DOHH2 (cell line): ENCODE measurements at regions not wholly inside any gene's neighbourhood (a gene's known extent, or its start where the extent isn't known, plus 50 kb on each side); places are given as distances from the start of the nearest gene placed in this dataset.

ENCODE experiments used
- H3F3A ChIP-seq: fragments of 200-600 bp; sonication (generic), shearing (Covaris generic); 2 replicates; pipeline ENCODE4 v1.6.0; 2016; ENCODE audit warnings: antibody characterized with exemption, mild to moderate bottlenecking; ENCODE audit not compliant: control insufficient read depth, insufficient read depth
- H3K27ac ChIP-seq: fragments of 200-600 bp; sonication (generic); 2 replicates; pipeline ENCODE4 v1.5.1; 2014; ENCODE audit warnings: low read depth, mild to moderate bottlenecking, low read length, moderate library complexity
- H3K27me3 ChIP-seq: fragments of 200-600 bp; sonication (generic); 2 replicates; pipeline ENCODE4 v1.6.1; 2014; ENCODE audit warnings: mild to moderate bottlenecking, low read length, mixed read lengths; ENCODE audit not compliant: control insufficient read depth
- H3K36me3 ChIP-seq: fragments of 200-600 bp; sonication (generic); 2 replicates; pipeline ENCODE4 v1.6.1; 2014; ENCODE audit warnings: mild to moderate bottlenecking, low read length, moderate library complexity, mixed read lengths; ENCODE audit not compliant: control insufficient read depth
- H3K4me1 ChIP-seq: fragments of 200-600 bp; sonication (generic); 2 replicates; pipeline ENCODE4 v1.6.1; 2014; ENCODE audit warnings: mild to moderate bottlenecking, low read length, mixed read lengths; ENCODE audit not compliant: control insufficient read depth
- H3K4me2 ChIP-seq: fragments of 200-600 bp; sonication (generic); 2 replicates; pipeline ENCODE4 v1.6.0; 2014; ENCODE audit warnings: mild to moderate bottlenecking, low read length, moderate library complexity
- H3K4me3 ChIP-seq: fragments of 200-600 bp; sonication (generic); 2 replicates; pipeline ENCODE4 v1.5.1; 2014; ENCODE audit warnings: mild to moderate bottlenecking, low read length, mixed read lengths
- H3K79me2 ChIP-seq: fragments of 200-600 bp; sonication (generic); 2 replicates; pipeline ENCODE4 v1.6.1; 2014; ENCODE audit warnings: mild to moderate bottlenecking, low read length, mixed read lengths; ENCODE audit not compliant: control insufficient read depth
- H3K9me2 ChIP-seq: fragments of 200-600 bp; sonication (generic); replicated peaks from 2 replicates; pipeline ENCODE4 v1.6.1; 2014; ENCODE audit warnings: mild to moderate bottlenecking, low read length, mixed read lengths; ENCODE audit not compliant: control insufficient read depth
- H3K9me3 ChIP-seq: fragments of 200-600 bp; sonication (generic); 2 replicates; pipeline ENCODE4 v1.6.1; 2014; ENCODE audit warnings: antibody characterized with exemption, low read length, mixed read lengths; ENCODE audit not compliant: control insufficient read depth, insufficient read depth
- H4K20me1 ChIP-seq: fragments of 200-600 bp; sonication (generic); 2 replicates; pipeline ENCODE4 v1.6.0; 2014; ENCODE audit warnings: low read depth, mild to moderate bottlenecking, antibody characterized with exemption, low read length, moderate library complexity; ENCODE audit not compliant: control insufficient read depth, insufficient read depth
- EZH2phosphoT487 ChIP-seq: fragments of 200-600 bp; sonication (generic); IDR thresholded peaks from 2 replicates; pipeline ENCODE4 v1.6.1; 2017; ENCODE audit warnings: borderline replicate concordance, mild to moderate bottlenecking, antibody characterized with exemption, low read length, moderate library complexity, mixed read lengths
- TF ChIP-seq, protein P1 (sequence below): fragments of 200-600 bp; sonication (generic); IDR thresholded peaks from one replicate; pipeline ENCODE4 v1.5.1; 2014; ENCODE audit warnings: antibody characterized with exemption, mild to moderate bottlenecking, low read depth, low read length; ENCODE audit not compliant: poor library complexity, severe bottlenecking

- no peaks in the 10 kb centered on the region for H3K79me2 ChIP-seq
- H3K4me1 ChIP-seq = peaks cover 6% of the 10 kb centered on the region
- no peaks in the 10 kb centered on the region for H3K9me2 ChIP-seq
- H3K27ac ChIP-seq = no peak overlapping the region
- H4K20me1 ChIP-seq = no peaks in the 10 kb centered on the region
- peaks cover 3% of the 10 kb centered on the region; the same call in 1 of the 2 replicates for H3K27me3 ChIP-seq
- H3F3A ChIP-seq = no peaks in the 10 kb centered on the region
- H3K4me2 ChIP-seq = no peak overlapping the region
- TF ChIP-seq, protein P1, sequence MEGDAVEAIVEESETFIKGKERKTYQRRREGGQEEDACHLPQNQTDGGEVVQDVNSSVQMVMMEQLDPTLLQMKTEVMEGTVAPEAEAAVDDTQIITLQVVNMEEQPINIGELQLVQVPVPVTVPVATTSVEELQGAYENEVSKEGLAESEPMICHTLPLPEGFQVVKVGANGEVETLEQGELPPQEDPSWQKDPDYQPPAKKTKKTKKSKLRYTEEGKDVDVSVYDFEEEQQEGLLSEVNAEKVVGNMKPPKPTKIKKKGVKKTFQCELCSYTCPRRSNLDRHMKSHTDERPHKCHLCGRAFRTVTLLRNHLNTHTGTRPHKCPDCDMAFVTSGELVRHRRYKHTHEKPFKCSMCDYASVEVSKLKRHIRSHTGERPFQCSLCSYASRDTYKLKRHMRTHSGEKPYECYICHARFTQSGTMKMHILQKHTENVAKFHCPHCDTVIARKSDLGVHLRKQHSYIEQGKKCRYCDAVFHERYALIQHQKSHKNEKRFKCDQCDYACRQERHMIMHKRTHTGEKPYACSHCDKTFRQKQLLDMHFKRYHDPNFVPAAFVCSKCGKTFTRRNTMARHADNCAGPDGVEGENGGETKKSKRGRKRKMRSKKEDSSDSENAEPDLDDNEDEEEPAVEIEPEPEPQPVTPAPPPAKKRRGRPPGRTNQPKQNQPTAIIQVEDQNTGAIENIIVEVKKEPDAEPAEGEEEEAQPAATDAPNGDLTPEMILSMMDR = no peak
- TF ChIP-seq EZH2phosphoT487 = no peak
- H3K4me3 ChIP-seq = no peak overlapping the region
- no peaks in the 10 kb centered on the region for H3K9me3 ChIP-seq
- H3K36me3 ChIP-seq = no peaks in the 10 kb centered on the region
These were observed 210.9 kb upstream of the PKDCC start for GRCh38 chr2:41836948-41837347.

DNA sequence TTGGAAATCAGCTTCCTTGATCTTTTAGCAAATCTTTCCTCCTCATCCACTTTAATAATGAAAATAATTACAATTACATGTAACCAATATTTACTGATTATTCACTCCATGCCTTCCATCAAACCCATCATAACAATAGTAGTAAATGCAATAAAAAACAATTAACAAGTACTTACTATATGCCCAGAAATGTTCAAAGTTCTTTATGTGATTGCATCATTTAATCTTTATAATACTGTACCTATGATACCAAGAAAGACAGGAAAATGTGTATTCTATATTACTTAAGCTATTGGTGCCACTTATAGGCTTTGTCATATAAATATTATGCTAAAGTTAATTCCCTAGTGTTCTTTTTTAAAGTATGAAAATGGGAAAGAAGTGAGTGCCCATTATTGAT, 210.2 kb upstream of the PKDCC start:
- H3K4me1 ChIP-seq = peaks cover 6% of the 10 kb centered on the region
- no peaks in the 10 kb centered on the region for H3K9me2 ChIP-seq
- H3K36me3 ChIP-seq = no peaks in the 10 kb centered on the region
- H3K9me3 ChIP-seq = no peaks in the 10 kb centered on the region
- H3K4me2 ChIP-seq = no peak overlapping the region
- peaks cover 3% of the 10 kb centered on the region; the same call in 1 of the 2 replicates for H3K27me3 ChIP-seq
- H3K27ac ChIP-seq = no peak overlapping the region
- H3K4me3 ChIP-seq = no peak overlapping the region
- H3F3A ChIP-seq = no peaks in the 10 kb centered on the region
- no peaks in the 10 kb centered on the region for H4K20me1 ChIP-seq
- TF ChIP-seq, protein P1 = no peak
- no peak for TF ChIP-seq EZH2phosphoT487
- H3K79me2 ChIP-seq = no peaks in the 10 kb centered on the region

DNA sequence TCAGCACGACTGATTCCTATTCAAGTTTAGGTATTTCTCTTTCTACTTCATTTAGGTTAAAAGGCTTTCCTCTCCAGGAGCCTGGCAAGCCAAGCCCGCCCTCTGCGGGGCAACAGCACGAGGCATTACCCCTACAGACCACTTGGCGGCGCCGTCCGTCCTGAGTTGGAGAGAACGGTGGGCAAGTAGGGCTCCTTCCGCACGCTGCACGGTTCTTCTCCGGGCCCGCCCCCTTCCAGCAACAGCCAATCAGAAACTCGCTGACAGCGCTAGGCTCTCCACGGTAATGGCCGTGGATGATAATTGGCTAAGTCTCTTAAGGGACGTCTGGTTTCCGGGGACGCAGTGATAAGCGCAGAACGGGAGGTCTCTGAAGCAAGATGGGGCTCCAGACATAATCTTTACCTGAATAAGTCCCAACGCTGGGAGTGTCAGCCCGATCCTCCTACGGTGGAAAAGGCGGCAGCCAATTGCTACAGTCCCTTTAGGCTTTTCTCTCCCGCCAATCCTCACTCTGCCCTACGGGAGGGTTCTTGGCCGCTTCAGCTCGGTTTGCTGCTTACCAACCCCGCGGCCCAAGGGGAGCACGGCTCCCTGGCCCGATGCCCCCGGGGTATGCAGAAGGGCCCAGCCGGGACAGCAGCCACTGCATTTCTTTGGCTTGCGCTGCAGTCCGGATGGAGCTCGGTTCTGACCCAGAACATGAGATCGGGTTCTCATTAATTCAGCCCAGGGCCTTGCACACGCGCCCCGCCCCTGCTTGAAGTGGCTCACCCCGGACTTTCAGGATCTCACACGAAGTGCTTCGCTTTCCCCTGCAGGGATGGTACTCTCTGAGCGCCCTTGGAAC, 206.9 kb upstream of the PKDCC start:
- Histone ChIP-seq H3K4me3 (peak overlapping the region; percentile 63), H3K36me3 (no peaks in the 10 kb centered on the region), H3K79me2 (no peaks in the 10 kb centered on the region), H4K20me1 (no peaks in the 10 kb centered on the region), H3K4me2 (peak overlapping the region; percentile 41), H3K9me3 (no peaks in the 10 kb centered on the region), H3K4me1 (peaks cover 6% of the 10 kb centered on the region), H3F3A (no peaks in the 10 kb centered on the region), H3K27ac (no peak overlapping the region), H3K27me3 (peaks cover 6% of the 10 kb centered on the region; the same call in 1 of the 2 replicates), H3K9me2 (no peaks in the 10 kb centered on the region)
- TF ChIP-seq, protein P1 = peak; percentile 87
- TF ChIP-seq EZH2phosphoT487 = no peak
